GM18907 (cell line): ENCODE measurements at regions not wholly inside any gene's neighbourhood (a gene's known extent, or its start where the extent isn't known, plus 50 kb on each side); places are given as distances from the start of the nearest gene placed in this dataset.
"Not testable (repeated sequence)": the region's sequence is repeated elsewhere in the genome, so short reads cannot be mapped to it uniquely, and the experiment has no call there.

ENCODE experiments used
- ATAC-seq: cut with Tn5 transposase; IDR thresholded peaks from one replicate; pipeline ENCODE4 v1.9.1; 2021; ENCODE audit warnings: mild to moderate bottlenecking, moderate library complexity; ENCODE audit not compliant: unreplicated experiment

- ATAC-seq: not testable (repeated sequence)
Measured at GRCh38 chr1:112821307-112822063, 106.4 kb upstream of the PPM1J start.

DNA sequence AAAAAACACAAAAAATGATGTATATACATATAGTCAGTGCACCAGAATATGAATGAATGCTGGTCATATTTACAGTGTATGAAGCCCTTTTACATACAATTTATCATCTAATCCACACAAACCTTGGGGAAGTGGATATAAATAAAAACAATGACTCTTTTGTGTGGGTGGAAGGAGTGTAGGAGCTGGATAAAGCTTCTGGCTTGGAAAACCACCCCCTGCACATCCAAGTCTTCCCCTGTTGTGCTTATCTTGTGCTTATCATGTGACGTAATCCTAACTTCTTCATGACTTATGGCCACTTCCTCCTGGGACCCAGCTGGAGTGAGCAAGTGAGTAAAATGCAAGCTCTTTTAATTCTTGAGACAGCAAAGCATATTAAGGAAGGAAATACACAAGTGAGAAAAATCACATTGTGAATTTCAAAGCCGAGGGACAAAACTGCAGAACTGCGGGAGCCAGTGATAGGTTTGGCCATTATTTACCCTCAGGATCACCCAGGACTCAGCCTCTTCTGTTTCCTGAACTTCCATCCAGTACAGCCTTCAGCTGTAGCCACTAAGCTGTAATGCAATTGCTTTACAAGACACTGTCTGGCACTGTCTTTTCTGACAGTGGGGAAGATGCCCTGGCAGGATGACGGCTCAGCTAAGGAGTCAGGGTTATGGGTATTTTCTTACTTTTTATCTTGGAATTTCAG is 104.0 kb upstream of the PPM1J start:
- no peak for ATAC-seq

DNA sequence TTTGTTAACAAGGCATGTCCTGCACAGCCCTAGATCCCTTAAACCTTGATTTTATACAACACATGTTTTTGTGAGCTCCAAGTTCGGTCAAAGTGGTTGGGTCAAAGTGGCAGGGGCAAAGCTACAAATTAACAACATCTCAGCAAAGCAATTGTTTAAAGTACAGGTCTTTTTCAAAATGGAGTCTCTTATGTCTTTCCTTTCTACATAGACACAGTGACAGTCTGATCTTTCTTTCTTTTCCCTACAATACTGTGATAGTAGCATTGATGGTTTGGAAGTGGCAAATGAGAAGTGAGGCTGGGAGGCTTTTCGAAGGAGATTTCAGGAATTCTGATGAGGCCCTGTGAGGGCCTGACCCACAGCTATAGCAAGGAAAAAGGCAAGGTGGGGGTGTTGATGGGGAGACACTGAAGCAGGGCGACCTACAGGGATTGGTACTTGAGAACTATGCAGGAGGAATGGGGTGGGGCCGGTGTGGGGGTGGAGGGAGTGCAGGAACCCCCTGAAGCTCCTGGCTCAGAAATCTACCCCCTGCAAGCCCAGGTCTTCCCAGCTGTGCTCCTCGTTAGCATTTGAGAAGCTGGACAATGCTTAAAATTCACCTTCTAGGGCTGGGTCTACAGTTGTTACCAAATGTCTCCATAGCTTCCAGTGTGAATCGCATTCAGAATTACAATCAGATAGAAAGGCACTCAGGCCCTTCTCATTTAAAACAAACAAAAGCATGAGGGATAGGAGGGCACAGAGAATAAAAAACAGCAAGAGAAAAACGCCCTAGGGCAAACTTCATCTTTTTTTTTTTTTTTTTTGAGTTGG is 102.6 kb upstream of the PPM1J start:
- ATAC-seq: no peak

GRCh38 chr1:112815376-112815775 is 100.2 kb upstream of the PPM1J start:
- no peak for ATAC-seq

GRCh38 chr1:112814645-112815044 is 99.5 kb upstream of the PPM1J start:
- ATAC-seq: not testable (repeated sequence)

GRCh38 chr1:112808861-112809684 is 93.9 kb upstream of the PPM1J start:
- ATAC-seq: peak; percentile 71

DNA sequence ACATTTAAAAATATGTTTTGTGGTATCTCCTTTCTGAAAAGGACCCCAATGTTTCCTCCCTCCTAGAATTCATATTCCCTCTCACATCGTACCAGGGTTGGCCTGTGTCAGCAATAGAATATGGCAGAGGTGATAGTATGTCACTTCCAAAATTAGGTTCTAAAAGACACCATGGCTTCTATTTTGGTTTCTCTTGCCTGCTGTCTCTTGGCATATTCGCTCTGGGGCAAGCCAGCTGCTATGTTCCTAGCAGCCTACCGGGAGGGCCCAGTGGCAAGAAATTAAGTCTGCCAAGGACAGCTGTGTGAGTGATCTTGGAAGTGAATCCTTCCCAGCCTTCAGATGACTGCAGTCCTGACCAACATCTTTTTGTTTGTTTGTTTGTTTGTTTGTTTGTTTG is 92.9 kb upstream of the PPM1J start:
- ATAC-seq: no peak

- ATAC-seq: no peak
Measured at GRCh38 chr1:112807117-112807516, 92.0 kb upstream of the PPM1J start.

DNA sequence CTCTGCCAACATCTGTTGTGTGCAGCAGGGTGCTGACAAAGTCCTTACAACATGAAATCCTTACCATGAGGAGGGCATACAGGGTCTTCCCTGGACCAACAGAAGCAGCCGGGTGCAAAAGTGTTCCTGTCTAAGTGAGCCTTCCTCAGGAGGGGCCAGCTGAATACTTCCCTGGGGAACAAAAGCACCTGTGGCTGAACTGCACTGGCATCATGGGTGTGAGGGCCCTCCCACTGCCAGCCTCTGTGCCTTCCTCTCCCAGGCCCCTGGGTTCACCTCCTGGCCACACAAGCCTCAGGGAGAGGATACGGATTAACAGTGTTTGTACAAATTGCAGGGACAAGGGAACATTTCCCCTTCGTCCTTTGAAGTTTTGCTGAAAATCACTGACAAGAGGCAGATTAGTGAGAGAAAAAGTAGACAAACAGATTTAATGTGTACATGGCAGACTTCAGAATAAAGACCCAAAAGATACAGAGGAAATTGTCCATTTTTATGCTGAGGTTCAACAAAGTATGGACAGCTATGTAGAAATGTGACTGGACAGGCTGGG is 91.0 kb upstream of the PPM1J start:
- no peak for ATAC-seq

DNA sequence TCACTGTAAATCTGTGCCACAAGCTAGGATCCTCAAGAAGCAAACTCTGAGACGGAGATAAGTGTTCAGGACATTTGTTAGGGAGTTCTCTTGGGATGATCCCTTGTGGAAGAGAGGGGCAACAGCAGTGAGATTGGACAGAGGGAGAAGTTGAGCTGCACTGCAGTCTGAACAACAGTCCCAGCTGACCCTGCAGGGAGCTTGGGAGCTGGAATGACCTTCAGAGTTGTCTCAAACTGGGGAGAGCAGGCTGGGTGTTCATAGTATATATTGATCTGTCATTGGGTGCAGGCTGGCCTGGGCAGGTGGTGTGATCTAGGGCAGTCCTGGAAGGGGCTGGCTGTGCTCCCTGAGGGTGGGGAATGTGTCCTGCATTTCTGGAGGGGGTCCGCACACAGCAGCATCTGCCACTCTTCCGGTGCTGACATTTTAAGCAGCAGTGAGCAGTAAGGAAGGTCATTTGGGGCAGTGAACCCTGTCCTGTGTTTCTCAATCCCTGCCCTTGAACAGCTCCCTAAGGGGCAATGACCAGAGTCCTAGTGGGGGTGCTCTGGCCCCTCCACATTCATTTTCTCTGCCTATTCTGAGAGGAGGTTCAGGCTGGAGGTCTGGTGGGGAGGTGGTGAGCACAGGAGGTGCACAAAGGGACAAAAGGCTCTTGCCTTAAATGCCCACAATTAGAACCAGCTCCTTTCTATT is 90.2 kb upstream of the PPM1J start:
- ATAC-seq: no peak

DNA sequence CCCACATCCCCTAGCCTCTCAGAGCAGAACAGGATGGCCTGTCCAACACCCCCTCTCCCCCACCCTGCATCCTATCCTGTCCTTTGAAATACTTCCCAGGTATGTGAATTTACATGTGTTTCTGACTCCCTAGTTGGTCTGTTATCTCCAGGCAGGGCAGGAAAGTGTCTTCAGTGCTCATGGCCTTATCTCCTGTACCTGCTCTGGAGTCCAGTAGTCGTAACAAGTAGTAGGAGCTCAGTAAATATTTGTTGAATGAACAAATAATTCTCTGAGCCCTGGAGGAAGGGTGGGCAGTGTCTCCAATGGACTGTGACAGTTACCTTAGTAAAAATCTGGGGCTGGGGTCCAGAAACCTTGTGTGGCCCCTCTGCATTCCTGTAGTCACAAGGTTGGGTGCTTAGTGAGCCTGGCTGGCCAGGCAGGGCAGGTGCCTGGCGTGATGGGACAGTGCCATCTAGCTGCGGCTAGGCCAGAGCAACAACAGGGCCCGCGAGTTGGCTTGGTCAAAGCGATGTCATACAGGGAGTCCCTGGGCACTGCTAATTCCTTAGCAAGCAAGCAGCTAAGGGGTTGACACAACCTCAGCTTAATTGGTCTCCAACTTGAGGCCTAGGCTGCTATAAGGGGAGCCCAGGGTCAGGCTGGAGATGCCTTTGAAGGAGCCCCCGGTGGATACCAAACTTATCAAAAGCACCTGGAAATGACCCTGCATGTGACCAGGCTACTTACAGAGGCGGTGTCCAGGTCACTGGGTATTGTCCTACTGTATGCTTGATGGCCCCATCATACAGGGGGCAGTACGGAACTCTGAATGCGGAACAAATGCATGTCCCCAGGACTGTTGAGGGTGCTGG is 89.0 kb upstream of the PPM1J start:
- no peak for ATAC-seq

GRCh38 chr1:112800289-112800688 is 85.2 kb upstream of the PPM1J start:
- ATAC-seq: no peak

GRCh38 chr1:112798292-112798691 is 83.2 kb upstream of the PPM1J start:
- no peak for ATAC-seq

DNA sequence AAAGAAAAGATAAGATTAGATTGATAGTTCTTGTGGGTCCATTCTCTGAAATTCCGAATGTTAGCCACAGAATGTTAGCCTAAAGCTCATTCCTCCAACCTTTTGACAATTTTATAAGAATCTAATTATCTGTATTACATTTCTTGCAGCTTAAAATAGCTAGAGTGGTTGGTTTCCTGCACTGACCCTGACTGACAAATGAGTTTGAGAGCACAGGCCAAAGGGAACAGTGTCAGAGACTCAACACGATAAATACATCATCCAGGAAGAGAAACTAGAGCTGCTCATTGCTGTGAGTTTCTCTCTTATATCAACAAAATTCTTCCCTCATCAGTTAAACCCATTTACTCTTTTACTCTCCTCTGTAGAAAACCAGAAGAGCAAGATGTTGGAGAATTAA is 82.1 kb upstream of the PPM1J start:
- no peak for ATAC-seq

DNA sequence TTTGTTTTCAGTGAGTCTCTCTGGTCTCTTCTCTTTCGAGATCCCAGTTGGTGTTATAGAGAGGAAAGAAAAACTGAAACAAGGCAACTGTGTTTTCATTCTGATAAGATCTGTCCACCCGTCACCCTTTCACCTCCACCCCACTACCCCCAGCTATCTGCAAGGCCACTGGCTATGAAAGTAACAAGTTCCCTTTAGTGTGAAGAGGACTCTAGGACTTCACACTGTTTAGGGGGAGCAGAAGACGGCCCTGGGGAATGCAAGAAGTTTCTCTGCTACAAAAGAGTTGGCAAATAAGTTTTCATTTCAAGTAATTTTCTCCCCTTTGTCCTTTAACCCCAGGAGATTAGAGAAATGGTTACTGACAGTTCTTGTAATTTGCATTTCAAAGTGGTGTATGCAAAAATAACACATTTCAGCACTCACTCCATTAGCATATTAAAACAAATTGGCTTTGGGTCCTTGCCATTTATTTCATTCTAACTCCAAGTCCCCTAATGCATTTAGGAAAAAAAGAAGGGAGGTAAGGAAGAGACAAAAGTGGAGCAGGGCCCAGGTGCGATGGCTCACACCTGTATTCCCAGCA is 79.6 kb upstream of the PPM1J start:
- ATAC-seq: no peak

DNA sequence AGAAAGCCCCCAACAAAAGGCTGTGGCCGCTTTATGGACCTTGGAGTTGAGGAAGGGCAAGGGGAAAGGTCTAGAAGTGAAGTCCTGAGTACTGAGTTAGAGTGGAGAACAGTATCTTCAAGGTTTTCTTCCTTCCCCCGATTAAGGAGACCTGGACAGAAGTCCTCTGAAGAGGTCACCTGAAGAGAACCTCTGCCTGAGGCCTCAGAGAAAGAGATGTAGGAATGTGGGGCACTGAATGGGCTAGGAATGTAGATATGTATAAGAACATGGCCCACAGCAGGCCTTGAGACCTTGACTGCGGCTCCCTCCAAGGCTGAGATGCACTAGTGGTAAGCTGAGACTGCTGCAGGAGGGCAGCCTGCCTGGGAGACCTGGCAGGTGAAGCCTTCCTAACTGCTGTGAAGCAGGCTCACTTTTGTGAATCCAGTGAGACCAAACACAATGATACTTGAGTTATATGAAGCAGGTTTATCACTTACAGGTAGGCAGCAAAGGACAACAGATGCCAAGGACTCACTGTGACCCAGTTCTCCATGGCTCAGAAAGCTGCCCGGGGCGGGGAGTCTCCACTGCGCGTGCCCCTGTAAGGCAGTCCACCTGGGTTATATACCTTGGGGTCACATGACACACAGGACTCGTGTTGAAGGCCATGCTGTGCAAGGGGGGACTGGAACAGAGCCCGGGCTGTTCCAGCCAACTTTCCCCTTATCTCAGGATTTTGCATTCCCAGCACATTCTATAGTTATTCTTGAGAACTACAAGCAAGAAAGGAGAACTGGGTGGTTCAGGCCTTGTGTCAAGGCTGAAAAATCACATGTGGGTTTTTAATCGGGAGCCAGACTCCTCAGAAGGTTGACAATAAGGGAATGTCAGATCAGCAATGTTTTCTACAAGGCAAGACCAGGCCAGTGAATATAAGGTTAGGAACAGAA is 78.8 kb upstream of the PPM1J start:
- ATAC-seq: no peak

- ATAC-seq: no peak
Measured at GRCh38 chr1:112791723-112792104, 76.6 kb upstream of the PPM1J start.
